Trophoblast cell (in vitro differentiated cells and primary cell): ENCODE measurements at regions not wholly inside any gene's neighbourhood (a gene's known extent, or its start where the extent isn't known, plus 50 kb on each side); places are given as distances from the start of the nearest gene placed in this dataset.

Source experiments
- DNase-seq, 2 donors: peaks; one replicate each; pipeline ENCODE4 v3.0.0-alpha.2; 2016
- H2AFZ ChIP-seq: 2 replicates; pipeline ENCODE4 v1.6.1; 2013; ENCODE audit warnings: low read length, moderate library complexity, mild to moderate bottlenecking; ENCODE audit not compliant: insufficient read depth, poor library complexity
- H2AK5ac ChIP-seq: 2 replicates; pipeline ENCODE4 v1.6.1; 2013; ENCODE audit warnings: mild to moderate bottlenecking, low read length
- H2BK120ac ChIP-seq: 2 replicates; pipeline ENCODE4 v1.6.1; 2013; ENCODE audit warnings: low read length, mild to moderate bottlenecking, moderate library complexity; ENCODE audit not compliant: insufficient read depth, poor library complexity
- H2BK12ac ChIP-seq: 2 replicates; pipeline ENCODE4 v1.6.1; 2013; ENCODE audit warnings: mild to moderate bottlenecking, low read length, moderate library complexity
- H2BK5ac ChIP-seq: 2 replicates; pipeline ENCODE4 v1.6.1; 2013; ENCODE audit warnings: low read length, low read depth, moderate library complexity, mild to moderate bottlenecking; ENCODE audit not compliant: poor library complexity
- H3K14ac ChIP-seq: 2 replicates; pipeline ENCODE4 v1.6.1; 2013; ENCODE audit warnings: mild to moderate bottlenecking, low read length
- H3K18ac ChIP-seq: 2 replicates; pipeline ENCODE4 v1.6.1; 2013; ENCODE audit warnings: mild to moderate bottlenecking, low read length
- H3K23ac ChIP-seq: 2 replicates; pipeline ENCODE4 v1.6.1; 2013; ENCODE audit warnings: low read length
- H3K27ac ChIP-seq: 2 replicates; pipeline ENCODE4 v1.5.1; 2013; ENCODE audit warnings: low read depth, mild to moderate bottlenecking, inconsistent platforms, low read length, moderate library complexity
- H3K27me3 ChIP-seq: 2 replicates; pipeline ENCODE4 v1.6.1; 2013; ENCODE audit warnings: inconsistent platforms, mild to moderate bottlenecking, low read length, moderate library complexity; ENCODE audit not compliant: insufficient read depth
- H3K36me3 ChIP-seq, 2 experiments: 1 replicate in 1 of 2; 2 replicates in 1 of 2; pipeline ENCODE4 v1.6.1; 2013; ENCODE audit warnings: low read length in 2 of 2, mild to moderate bottlenecking in 2 of 2, moderate library complexity in 1 of 2; ENCODE audit not compliant: insufficient read depth in 2 of 2, control insufficient read depth in 1 of 2
- H3K4ac ChIP-seq: 2 replicates; pipeline ENCODE4 v1.6.1; 2013; ENCODE audit warnings: low read depth, mild to moderate bottlenecking, low read length, moderate library complexity
- H3K4me1 ChIP-seq, 2 experiments: 1 replicate in 1 of 2; 2 replicates in 1 of 2; pipeline ENCODE4 v1.6.1; 2013; ENCODE audit warnings: low read length in 2 of 2, mild to moderate bottlenecking in 2 of 2, moderate library complexity in 1 of 2; ENCODE audit not compliant: insufficient read depth in 2 of 2, control insufficient read depth in 1 of 2
- H3K4me2 ChIP-seq: 2 replicates; pipeline ENCODE4 v1.6.1; 2013; ENCODE audit warnings: inconsistent platforms, mild to moderate bottlenecking, low read length, moderate library complexity
- H3K4me3 ChIP-seq: 2 replicates; pipeline ENCODE4 v1.5.1; 2013; ENCODE audit warnings: mild to moderate bottlenecking, low read depth, low read length, inconsistent platforms
- H3K79me1 ChIP-seq: one replicate; pipeline ENCODE4 v1.6.1; 2013; ENCODE audit warnings: low read length
- H3K79me2 ChIP-seq: 2 replicates; pipeline ENCODE4 v1.6.1; 2013; ENCODE audit warnings: low read length, mild to moderate bottlenecking; ENCODE audit not compliant: control insufficient read depth, insufficient read depth, poor library complexity
- H3K9ac ChIP-seq: 2 replicates; pipeline ENCODE4 v1.6.1; 2013; ENCODE audit warnings: mild to moderate bottlenecking, low read length
- H3K9me3 ChIP-seq: 2 replicates; pipeline ENCODE4 v1.6.1; 2013; ENCODE audit warnings: low read depth, mild to moderate bottlenecking, control low read depth, inconsistent platforms, low read length; ENCODE audit not compliant: insufficient read depth
- H4K12ac ChIP-seq: 2 replicates; pipeline ENCODE4 v1.6.1; 2013; ENCODE audit warnings: low read depth, mild to moderate bottlenecking, low read length, moderate library complexity
- H4K8ac ChIP-seq: 2 replicates; pipeline ENCODE4 v1.6.1; 2013; ENCODE audit warnings: low read depth, mild to moderate bottlenecking, low read length, moderate library complexity
- H4K91ac ChIP-seq: one replicate; pipeline ENCODE4 v1.6.1; 2013; ENCODE audit warnings: low read depth, mild to moderate bottlenecking, low read length, moderate library complexity
- WGBS: extraction: QIAGEN DNeasy Blood & Tissue Kit; methylation state at CpG from one replicate; pipeline ENCODE4 v1.1.7; 2013; ENCODE audit warnings: missing lambda C conversion rate; ENCODE audit not compliant: insufficient read length, insufficient coverage; ENCODE audit errors: extremely low coverage; 5-methylcytosine and 5-hydroxymethylcytosine counted together

DNA sequence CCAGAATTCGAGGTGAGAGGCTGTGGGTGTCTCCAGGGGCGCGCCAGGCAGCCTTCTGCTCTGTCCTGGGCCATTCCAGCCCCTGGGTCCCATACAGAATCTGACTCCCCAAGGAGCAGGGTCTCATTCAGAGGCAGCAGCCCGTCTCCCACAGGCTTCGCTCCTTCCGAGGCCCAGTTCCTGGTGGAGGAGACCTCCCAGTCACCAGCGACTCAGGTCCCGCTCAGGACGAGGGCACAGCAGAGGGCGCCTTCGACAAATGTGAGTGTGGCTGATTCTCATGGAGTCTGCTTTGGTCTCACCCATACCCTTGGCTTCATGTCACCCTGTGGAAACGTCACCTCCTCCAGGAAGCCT lies 81.8 kb upstream of the GPR26 start:
- Histone ChIP-seq H3K9me3 (no peaks in the 10 kb centered on the region), H2AK5ac (no peak overlapping the region), H3K4me3 (no peak overlapping the region), H2BK5ac (no peak overlapping the region), H3K4me1 (peaks cover 2 to 6% of the 10 kb centered on the region in 2 experiments), H3K79me2 (no peaks in the 10 kb centered on the region), H2BK12ac (no peak overlapping the region), H4K8ac (no peak overlapping the region), H3K18ac (no peak overlapping the region), H3K27me3 (no peaks in the 10 kb centered on the region), H4K12ac (no peak overlapping the region), H3K9ac (no peak overlapping the region), H3K4me2 (no peak overlapping the region), H3K36me3 (no peaks in the 10 kb centered on the region), H2BK120ac (no peak overlapping the region), H3K14ac (no peak overlapping the region), H2AFZ (no peak overlapping the region), H3K4ac (no peak overlapping the region), H3K27ac (no peak overlapping the region), H3K23ac (no peak overlapping the region), H3K79me1 (no peaks in the 10 kb centered on the region), H4K91ac (no peak overlapping the region)
- DNase-seq, result no peak
- no CpG with 5 or more reads among the region's 12 CpGs for WGBS

DNA sequence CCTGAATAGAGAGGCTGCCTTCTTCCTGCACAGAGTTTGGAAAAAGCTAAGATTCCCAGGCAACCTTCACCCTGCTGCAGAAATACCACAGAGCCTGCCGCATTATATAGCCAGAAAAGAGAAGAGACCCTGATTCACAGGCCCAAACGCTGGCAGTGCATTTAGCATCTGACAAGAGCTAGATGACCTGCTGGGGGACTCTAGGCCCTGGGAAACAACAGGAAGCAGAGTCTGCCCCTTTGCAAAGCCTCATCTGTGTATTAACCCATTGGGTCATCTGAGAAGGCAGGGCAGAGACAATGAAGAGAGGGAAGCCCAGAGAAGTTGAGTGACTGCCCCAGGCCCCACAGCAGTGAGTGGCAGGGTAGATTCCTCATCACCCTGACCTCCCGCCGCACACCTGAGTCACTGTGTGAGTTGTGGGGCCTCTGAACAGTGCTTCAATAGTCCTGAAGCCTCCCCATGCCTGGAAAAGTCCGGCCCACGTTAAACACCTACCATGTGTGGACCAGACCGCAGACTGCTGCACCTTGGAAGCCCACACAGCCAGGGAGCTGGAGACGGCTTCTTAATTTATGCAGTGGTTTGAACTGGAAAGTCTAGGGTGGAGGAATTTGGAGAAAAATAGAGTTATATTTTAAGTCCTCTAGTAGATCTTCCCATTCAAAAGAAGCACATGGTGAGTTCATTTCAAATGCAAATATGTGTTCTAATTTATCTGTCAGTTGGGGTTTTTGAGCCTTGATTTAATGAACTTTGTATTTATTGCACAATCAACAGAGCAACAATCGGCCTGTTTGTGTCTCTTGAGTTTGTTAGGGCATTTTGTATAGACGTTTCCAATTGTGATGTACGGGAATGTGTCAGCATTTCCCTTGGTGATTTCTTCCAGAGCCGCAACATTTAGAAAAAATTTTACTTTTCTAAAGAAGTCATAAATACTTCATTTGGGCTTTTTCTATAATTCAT lies 80.4 kb upstream of the GPR26 start:
- Histone ChIP-seq H2AFZ (no peak overlapping the region), H3K9me3 (no peaks in the 10 kb centered on the region), H3K79me2 (no peaks in the 10 kb centered on the region), H3K79me1 (no peaks in the 10 kb centered on the region), H4K12ac (no peak overlapping the region), H2BK12ac (no peak overlapping the region), H3K14ac (no peak overlapping the region), H3K18ac (no peak overlapping the region), H3K23ac (no peak overlapping the region), H4K8ac (no peak overlapping the region), H3K4ac (no peak overlapping the region), H3K4me2 (no peak overlapping the region), H3K9ac (no peak overlapping the region), H3K27ac (no peak overlapping the region), H2AK5ac (no peak overlapping the region), H2BK120ac (no peak overlapping the region), H3K36me3 (no peaks in the 10 kb centered on the region), H3K27me3 (no peaks in the 10 kb centered on the region), H3K4me3 (no peak overlapping the region), H2BK5ac (no peak overlapping the region), H4K91ac (no peak overlapping the region), H3K4me1 (peaks cover 2 to 6% of the 10 kb centered on the region in 2 experiments)
- no CpG with 5 or more reads among the region's 12 CpGs for WGBS
- DNase-seq, result no peak

DNA sequence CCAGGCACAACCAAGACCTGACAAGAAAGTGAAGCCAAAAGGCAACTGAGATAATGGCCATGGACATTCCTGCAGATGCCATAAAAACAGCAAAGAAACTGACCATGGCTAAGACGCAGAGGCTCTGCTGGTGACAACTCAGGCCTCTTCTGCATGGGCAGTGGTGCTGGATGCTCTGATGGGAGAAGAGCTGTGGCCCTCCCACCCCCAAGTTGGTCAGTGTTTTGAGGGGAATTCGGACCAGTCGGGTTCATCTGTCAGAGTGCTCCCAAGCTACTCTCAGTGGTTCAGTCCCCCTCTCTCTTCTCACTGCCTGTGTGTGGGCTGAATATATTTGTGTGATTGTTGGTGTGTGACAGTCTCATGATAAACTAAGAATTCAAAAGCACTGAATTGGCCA lies 79.0 kb upstream of the GPR26 start:
- no peaks in the 10 kb centered on the region for H3K79me1 ChIP-seq

DNA sequence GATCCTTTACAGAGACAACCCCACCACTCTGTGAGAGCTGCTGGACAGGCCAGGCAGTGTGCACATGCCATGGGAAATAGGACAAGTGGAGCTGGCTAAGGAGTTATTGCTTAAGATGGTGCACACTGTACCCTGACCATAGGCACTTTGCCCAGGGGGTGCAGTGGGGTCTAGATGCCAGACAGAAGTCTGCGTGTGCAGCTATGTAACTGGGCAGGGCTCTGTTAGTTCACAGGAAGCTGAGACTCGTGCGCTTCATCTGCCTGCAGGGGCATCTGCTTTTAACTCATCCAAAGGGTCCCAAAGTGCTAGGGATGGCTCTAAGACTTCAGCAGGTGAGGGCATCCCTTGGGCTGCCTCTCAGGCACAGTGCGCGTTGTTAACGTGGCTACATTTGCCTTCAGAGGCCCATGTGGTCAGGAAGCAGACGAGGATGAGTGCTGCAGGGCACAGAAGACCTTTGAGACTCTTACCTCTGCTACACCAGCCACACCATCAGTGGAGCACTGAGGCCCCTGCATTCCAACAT lies 77.7 kb upstream of the GPR26 start:
- Histone ChIP-seq H2BK12ac (no peak overlapping the region), H3K79me2 (no peaks in the 10 kb centered on the region), H2BK5ac (no peak overlapping the region), H3K23ac (no peak overlapping the region), H3K36me3 (no peaks in the 10 kb centered on the region), H2AFZ (no peak overlapping the region), H2BK120ac (no peak overlapping the region), H3K4ac (no peak overlapping the region), H3K4me3 (no peak overlapping the region), H3K4me2 (no peak overlapping the region), H4K12ac (no peak overlapping the region), H4K91ac (no peak overlapping the region), H3K4me1 (peaks cover 2 to 6% of the 10 kb centered on the region in 2 experiments), H4K8ac (no peak overlapping the region), H3K27me3 (no peaks in the 10 kb centered on the region), H3K9ac (no peak overlapping the region), H3K27ac (no peak overlapping the region), H2AK5ac (no peak overlapping the region), H3K14ac (no peak overlapping the region), H3K79me1 (no peaks in the 10 kb centered on the region), H3K9me3 (no peaks in the 10 kb centered on the region), H3K18ac (no peak overlapping the region)
- DNase-seq, result no peak
- WGBS, result no CpG with 5 or more reads among the region's 7 CpGs

More for the DNA sequence above, 79.0 kb upstream of the GPR26 start:
- no peak overlapping the region for H2AFZ ChIP-seq
- no peak overlapping the region for H4K8ac ChIP-seq
- H3K23ac ChIP-seq, result no peak overlapping the region
- H2AK5ac ChIP-seq, result no peak overlapping the region
- no peak for DNase-seq
- no peak overlapping the region for H4K12ac ChIP-seq
- WGBS, result no CpG with 5 or more reads among the region's 3 CpGs
- H3K27me3 ChIP-seq, result no peaks in the 10 kb centered on the region
- no peak overlapping the region for H3K18ac ChIP-seq
- no peak overlapping the region for H3K4ac ChIP-seq
- no peaks in the 10 kb centered on the region for H3K79me2 ChIP-seq
- H3K36me3 ChIP-seq, result no peaks in the 10 kb centered on the region
- H3K4me1 ChIP-seq, result peaks cover 2 to 6% of the 10 kb centered on the region in 2 experiments
- no peak overlapping the region for H2BK120ac ChIP-seq
- H3K4me3 ChIP-seq, result no peak overlapping the region
- no peak overlapping the region for H3K27ac ChIP-seq
- no peak overlapping the region for H3K4me2 ChIP-seq
- no peak overlapping the region for H2BK12ac ChIP-seq
- H3K14ac ChIP-seq, result no peak overlapping the region
- no peaks in the 10 kb centered on the region for H3K9me3 ChIP-seq
- H4K91ac ChIP-seq, result no peak overlapping the region
- no peak overlapping the region for H3K9ac ChIP-seq
- no peak overlapping the region for H2BK5ac ChIP-seq
